Heart right ventricle (tissue), 16 donors: ENCODE measurements at regions not wholly inside any gene's neighbourhood (a gene's known extent, or its start where the extent isn't known, plus 50 kb on each side); places are given as distances from the start of the nearest gene placed in this dataset.

ENCODE experiments used
- ATAC-seq, 8 donors: fragments of 200-7000 bp; cut with Tn5 transposase; one replicate each; pipeline ENCODE4 v1.9.1; 2020; ENCODE audit warnings: mild to moderate bottlenecking in 8 of 8, moderate library complexity in 8 of 8, moderate number of reproducible peaks in 1 of 8
- DNase-seq, 2 donors: peaks; one replicate each; pipeline ENCODE4 v3.0.0-alpha.2; 2020
- H3K27ac ChIP-seq, 10 donors: fragments of 200-600 bp; sonication (generic) in 2 of 10; one replicate each; pipeline versions ENCODE4 v1.5.0 to v1.8.0; 2020 to 2022; ENCODE audit warnings: mild to moderate bottlenecking in 3 of 10
- H3K27me3 ChIP-seq, 7 donors: fragments of 200-600 bp; one replicate each; pipeline ENCODE4 v1.8.0; 2021 to 2022; ENCODE audit warnings: mild to moderate bottlenecking in 2 of 7
- H3K36me3 ChIP-seq, 9 donors: fragments of 200-600 bp; sonication (generic) in 1 of 9; one replicate each; pipeline versions ENCODE4 v1.5.0 to v1.8.0; 2020 to 2022; ENCODE audit warnings: mild to moderate bottlenecking in 2 of 9
- H3K4me1 ChIP-seq, 9 donors: fragments of 200-600 bp; sonication (generic) in 1 of 9; one replicate each; pipeline versions ENCODE4 v1.5.0 to v1.8.0; 2020 to 2022; ENCODE audit warnings: mild to moderate bottlenecking in 4 of 9
- H3K4me3 ChIP-seq, 10 donors: fragments of 200-600 bp; sonication (generic) in 2 of 10; one replicate each; pipeline versions ENCODE4 v1.5.0 to v1.8.0; 2020 to 2022; ENCODE audit warnings: mild to moderate bottlenecking in 7 of 10, moderate library complexity in 2 of 10
- H3K9me3 ChIP-seq, 11 donors: fragments of 200-600 bp in 10 of 11; sonication (generic) in 2 of 11; one replicate each; pipeline versions ENCODE4 v1.5.0 to v1.8.0; 2013 to 2022; ENCODE audit warnings: mild to moderate bottlenecking in 2 of 11, control low read depth in 1 of 11, moderate library complexity in 1 of 11
- CTCF ChIP-seq, 9 donors: fragments of 200-600 bp; sonication (generic) in 2 of 9; IDR thresholded peaks; one replicate each; pipeline versions ENCODE4 v1.5.0 to v1.8.0; 2021 to 2022; ENCODE audit warnings: antibody characterized with exemption in 9 of 9, mild to moderate bottlenecking in 5 of 9, moderate library complexity in 1 of 9
- WGBS, 2 donors: extraction: QIAGEN DNeasy Blood & Tissue Kit; methylation state at CpG; one replicate each; pipeline ENCODE4 v1.1.7; 2013; ENCODE audit warnings: inconsistent platforms in 1 of 2; 5-methylcytosine and 5-hydroxymethylcytosine counted together
- intact Hi-C, 10 donors: fragments of 100-400 bp; cut with DNase I; formaldehyde crosslinking; loops; one replicate each; pipeline versions ENCODE4 v1.11.1 to v1.14.2; 2022
- donor health status: Arrhythmogenic right ventricular cardiomyopathy.
- donor health status: ischemic (EF 13 %, LVEDD 7.1; RV severe dilation, severe dysfunction).
- donor health status: healthy with polysubstance abuse.
- donor health status: DM: no; HTN: yes; CAD: no.
- donor health status: DM: no; HTN: no; CAD: no.
- donor health status: ischemic (EF 25% LVEDD 6.9; RV normal size, moderate dysfunction).
- donor health status: ischemic (EF 25% LVEDD 5.7; RV mildly dilated, moderate dysfunction).
- donor health status: healthy.
- donor health status: DM: yes; HTN: yes; CAD: no.
- donor health status: Ischemic cardiomyopathy.
- donor health status: ischemic (EF 35%, LVEDD 5.7; RV mildly dilated, moderate dysfunction).
- donor health status: nonischemic (EF 11% LVEDD 7.7; RV severe dilation, severe dysfunction).
- donor health status: DM: yes; HTN: yes; CAD: no.
- donor health status: PGD.
- donor health status: ischemic (EF 29% LVEDD 5.4; RV normal size, mild dysfunction).
- donor health status: nonischemic (EF 23%, LVEDD 6.1; RV moderate dilation, normal function).

- DNase-seq = no peak
Observed at GRCh38 chr10:128386231-128386630, 260.0 kb upstream of the MKI67 start.

DNA sequence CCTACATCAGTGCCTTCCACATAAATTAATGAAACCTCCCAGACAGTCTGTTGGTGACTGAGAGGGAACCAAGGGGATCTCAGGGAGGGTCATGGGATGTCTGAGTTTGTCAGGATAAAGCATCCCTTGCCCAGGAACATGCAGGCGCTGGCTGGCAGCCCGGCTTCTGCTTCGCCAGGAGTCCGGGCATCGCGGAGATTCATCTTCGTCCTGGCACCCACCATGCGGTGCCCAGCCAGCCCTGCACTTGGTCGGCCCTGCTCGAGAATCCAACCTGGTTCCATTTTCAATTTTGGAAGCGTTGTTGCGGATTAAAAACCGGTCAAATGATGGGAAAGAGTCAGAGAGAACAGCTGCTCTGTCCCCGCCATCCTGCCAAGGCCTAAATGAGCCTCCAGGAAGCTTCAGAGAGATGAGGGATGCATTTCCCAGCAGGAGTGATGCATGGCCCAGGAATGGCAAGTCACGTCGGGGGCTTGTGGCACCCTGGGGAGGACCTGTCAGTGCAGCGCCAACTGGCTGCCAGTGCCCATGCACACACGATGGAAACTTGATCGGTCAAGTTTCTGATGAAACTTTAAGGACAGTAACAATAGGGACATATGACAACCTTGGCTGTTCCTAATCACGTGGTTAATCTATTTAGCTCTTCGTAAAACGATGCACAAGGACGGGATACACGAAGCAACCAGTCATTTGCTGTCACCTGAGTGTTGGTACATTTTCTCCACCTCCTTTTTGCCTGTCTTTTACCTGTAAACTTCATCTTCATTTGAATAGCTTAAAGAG is 260.8 kb upstream of the MKI67 start:
- ATAC-seq (no peak), DNase-seq (no peak)
- TF ChIP-seq CTCF (IDR thresholded peaks at IDR 0.05) = no peak
- H3K4me1 ChIP-seq = no peaks in the 10 kb centered on the region
- peaks cover 0 to 51% (median 26%) of the 10 kb centered on the region in 7 donors for H3K27me3 ChIP-seq
- 86 to 89% methylated on average over 24 of the region's 24 CpGs for WGBS, 2 donors
- no peak overlapping the region for H3K4me3 ChIP-seq
- H3K36me3 ChIP-seq = no peaks in the 10 kb centered on the region
- H3K27ac ChIP-seq = no peak overlapping the region
- intact Hi-C loops = no loop called here
- no peaks in the 10 kb centered on the region for H3K9me3 ChIP-seq

More at GRCh38 chr10:128386231-128386630, 260.0 kb upstream of the MKI67 start:
- intact Hi-C loops = no loop called here
- H3K4me1 ChIP-seq = no peaks in the 10 kb centered on the region
- ATAC-seq = no peak
- H3K27ac ChIP-seq = no peak overlapping the region
- TF ChIP-seq CTCF (IDR thresholded peaks at IDR 0.05) = no peak
- no peaks in the 10 kb centered on the region for H3K9me3 ChIP-seq
- H3K4me3 ChIP-seq = no peak overlapping the region
- H3K27me3 ChIP-seq = peaks cover 0 to 50% (median 21%) of the 10 kb centered on the region in 7 donors
- H3K36me3 ChIP-seq = no peaks in the 10 kb centered on the region
- WGBS, 2 donors = 79 to 87% methylated on average over 7 of the region's 7 CpGs

GRCh38 chr10:128390596-128390995 is 264.4 kb upstream of the MKI67 start:
- intact Hi-C loops = no loop called here
- TF ChIP-seq CTCF (IDR thresholded peaks at IDR 0.05) = no peak
- peaks cover 0 to 47% (median 26%) of the 10 kb centered on the region in 7 donors for H3K27me3 ChIP-seq

GRCh38 chr10:128393546-128393945 is 267.3 kb upstream of the MKI67 start:
- Histone ChIP-seq H3K4me1 (no peaks in the 10 kb centered on the region), H3K9me3 (no peaks in the 10 kb centered on the region), H3K27ac (no peak overlapping the region), H3K27me3 (peaks cover 0 to 34% (median 19%) of the 10 kb centered on the region in 7 donors), H3K36me3 (no peaks in the 10 kb centered on the region), H3K4me3 (no peak overlapping the region)
- 65 to 69% methylated on average over 4 of the region's 4 CpGs for WGBS, 2 donors
- DNase-seq = no peak
- intact Hi-C loops = no loop called here
- ATAC-seq = no peak
- no peak for TF ChIP-seq CTCF (IDR thresholded peaks at IDR 0.05)

More at GRCh38 chr10:128390596-128390995, 264.4 kb upstream of the MKI67 start:
- Histone ChIP-seq H3K9me3 (no peaks in the 10 kb centered on the region), H3K4me3 (no peak overlapping the region), H3K27ac (no peak overlapping the region), H3K4me1 (no peaks in the 10 kb centered on the region), H3K36me3 (no peaks in the 10 kb centered on the region)
- ATAC-seq (no peak), DNase-seq (no peak)
- WGBS, 2 donors = 29 to 43% methylated on average over 5 of the region's 5 CpGs
